Left ventricle myocardium inferior (tissue), 1 donor: ENCODE measurements at regions not wholly inside any gene's neighbourhood (a gene's known extent, or its start where the extent isn't known, plus 50 kb on each side); places are given as distances from the start of the nearest gene placed in this dataset.

Experiments
- DNase-seq: peaks from one replicate; pipeline ENCODE4 v3.0.0-alpha.2; 2020
- H3K27ac ChIP-seq: fragments of 200-600 bp; replicated peaks from 2 replicates; pipeline ENCODE4 v1.8.0; 2021
- H3K27me3 ChIP-seq: fragments of 200-600 bp; 2 replicates; pipeline ENCODE4 v1.8.0; 2021; ENCODE audit warnings: low read depth
- H3K36me3 ChIP-seq: fragments of 200-600 bp; 2 replicates; pipeline ENCODE4 v1.8.0; 2021
- H3K4me1 ChIP-seq: fragments of 200-600 bp; 2 replicates; pipeline ENCODE4 v1.8.0; 2021
- H3K4me3 ChIP-seq: fragments of 200-600 bp; 2 replicates; pipeline ENCODE4 v1.8.0; 2021; ENCODE audit warnings: mild to moderate bottlenecking, moderate library complexity
- H3K9me3 ChIP-seq: fragments of 200-600 bp; replicated peaks from 2 replicates; pipeline ENCODE4 v1.8.0; 2021
- CTCF ChIP-seq: fragments of 200-600 bp; IDR thresholded peaks from 2 replicates; pipeline ENCODE4 v1.8.0; 2021; ENCODE audit warnings: antibody characterized with exemption, mild to moderate bottlenecking, borderline replicate concordance
- intact Hi-C: fragments of 100-400 bp; cut with micrococcal nuclease; formaldehyde crosslinking; loops from one replicate; pipeline ENCODE4 v1.11.0; 2022
- donor health status: DM: no; HTN: yes; CAD: no; lungs with severe emphysema.

GRCh38 chr16:59202233-59202862 lies 468.2 kb upstream of the GOT2 start:
- intact Hi-C loops = no loop called here
- no peak overlapping the region for H3K4me3 ChIP-seq
- no peaks in the 10 kb centered on the region for H3K27me3 ChIP-seq
- H3K4me1 ChIP-seq = no peaks in the 10 kb centered on the region
- no peak for DNase-seq
- no peak overlapping the region for H3K27ac ChIP-seq
- H3K36me3 ChIP-seq = no peaks in the 10 kb centered on the region
- H3K9me3 ChIP-seq = no peaks in the 10 kb centered on the region
- no peak for TF ChIP-seq CTCF

GRCh38 chr16:59201821-59202220 lies 467.7 kb upstream of the GOT2 start:
- Histone ChIP-seq H3K4me1 (no peaks in the 10 kb centered on the region), H3K36me3 (no peaks in the 10 kb centered on the region), H3K4me3 (no peak overlapping the region), H3K27ac (no peak overlapping the region), H3K27me3 (no peaks in the 10 kb centered on the region), H3K9me3 (no peaks in the 10 kb centered on the region)
- no peak for DNase-seq
- no peak for TF ChIP-seq CTCF
- intact Hi-C loops = no loop called here

- Histone ChIP-seq H3K9me3 (no peaks in the 10 kb centered on the region), H3K36me3 (no peaks in the 10 kb centered on the region), H3K27ac (no peak overlapping the region), H3K4me1 (no peaks in the 10 kb centered on the region), H3K4me3 (no peak overlapping the region), H3K27me3 (no peaks in the 10 kb centered on the region)
- intact Hi-C loops = no loop called here
- no peak for DNase-seq
- no peak for TF ChIP-seq CTCF
Observed at GRCh38 chr16:59201160-59201559, 467.0 kb upstream of the GOT2 start.

- no peak for DNase-seq
- TF ChIP-seq CTCF = no peak
- H3K4me3 ChIP-seq = no peak overlapping the region
- H3K9me3 ChIP-seq = no peaks in the 10 kb centered on the region
- H3K4me1 ChIP-seq = no peaks in the 10 kb centered on the region
- no peak overlapping the region for H3K27ac ChIP-seq
- H3K27me3 ChIP-seq = no peaks in the 10 kb centered on the region
- no peaks in the 10 kb centered on the region for H3K36me3 ChIP-seq
- intact Hi-C loops = no loop called here
Observed at GRCh38 chr16:59198487-59198886, 464.4 kb upstream of the GOT2 start.

- Histone ChIP-seq H3K9me3 (no peaks in the 10 kb centered on the region), H3K27ac (no peak overlapping the region), H3K4me1 (no peaks in the 10 kb centered on the region), H3K36me3 (no peaks in the 10 kb centered on the region), H3K4me3 (no peak overlapping the region), H3K27me3 (no peaks in the 10 kb centered on the region)
- no peak for DNase-seq
- no peak for TF ChIP-seq CTCF
- intact Hi-C loops = no loop called here
Observed at GRCh38 chr16:59195242-59195641, 461.1 kb upstream of the GOT2 start.
